Kidney epithelial cell (primary cell): ENCODE measurements at regions not wholly inside any gene's neighbourhood (a gene's known extent, or its start where the extent isn't known, plus 50 kb on each side); places are given as distances from the start of the nearest gene placed in this dataset.

Experiments
- DNase-seq: peaks from one replicate; pipeline ENCODE4 v3.0.0-alpha.2; 2010; ENCODE audit warnings: low read depth
- H3K27me3 ChIP-seq: 2 replicates; pipeline ENCODE4 v1.6.0; 2011; ENCODE audit warnings: low read length; ENCODE audit not compliant: control insufficient read depth, insufficient read depth
- H3K36me3 ChIP-seq: 2 replicates; pipeline ENCODE4 v1.5.1; 2011; ENCODE audit warnings: low read length; ENCODE audit not compliant: control insufficient read depth, insufficient read depth
- H3K4me3 ChIP-seq: 2 replicates; pipeline ENCODE4 v1.5.1; 2011; ENCODE audit warnings: low read depth, mild to moderate bottlenecking, control low read depth, low read length
- CTCF ChIP-seq: IDR thresholded peaks from 2 replicates; pipeline ENCODE4 v1.5.1; 2011; ENCODE audit warnings: mild to moderate bottlenecking, moderate library complexity, low read length, control low read depth, inconsistent platforms; ENCODE audit not compliant: insufficient read depth, poor library complexity, severe bottlenecking

DNA sequence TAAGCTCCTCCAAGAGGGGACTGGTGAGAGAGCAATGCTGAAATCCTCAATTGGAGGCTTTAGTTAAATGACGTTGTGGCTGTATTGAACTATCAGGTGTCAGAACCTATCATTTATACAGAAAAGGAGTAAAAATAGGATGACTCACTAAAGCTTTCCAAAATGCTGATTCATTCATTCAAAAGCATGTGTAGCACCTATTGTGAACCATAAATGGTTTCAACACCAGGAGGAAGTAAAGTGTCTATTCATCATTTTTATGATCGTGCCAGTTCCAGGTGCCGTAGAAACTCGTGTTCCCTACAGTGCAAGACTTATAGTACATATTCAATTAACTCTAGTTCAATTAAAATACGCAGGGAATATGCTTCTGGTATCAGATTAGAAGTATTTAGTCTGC is 66.5 kb upstream of the ARRDC4 start:
- TF ChIP-seq CTCF: no peak
- no peak for DNase-seq
- Histone ChIP-seq H3K36me3 (no peaks in the 10 kb centered on the region), H3K27me3 (no peaks in the 10 kb centered on the region), H3K4me3 (no peak overlapping the region)

GRCh38 chr15:97899981-97900380 is 60.5 kb upstream of the ARRDC4 start:
- no peak for DNase-seq
- no peak overlapping the region for H3K4me3 ChIP-seq
- TF ChIP-seq CTCF: no peak
- no peaks in the 10 kb centered on the region for H3K36me3 ChIP-seq
- H3K27me3 ChIP-seq: peaks cover 3% of the 10 kb centered on the region

GRCh38 chr15:97902140-97902780 is 58.2 kb upstream of the ARRDC4 start:
- no peak for TF ChIP-seq CTCF
- DNase-seq: peak; percentile 9
- Histone ChIP-seq H3K4me3 (no peak overlapping the region), H3K27me3 (peaks cover 6% of the 10 kb centered on the region), H3K36me3 (no peaks in the 10 kb centered on the region)

DNA sequence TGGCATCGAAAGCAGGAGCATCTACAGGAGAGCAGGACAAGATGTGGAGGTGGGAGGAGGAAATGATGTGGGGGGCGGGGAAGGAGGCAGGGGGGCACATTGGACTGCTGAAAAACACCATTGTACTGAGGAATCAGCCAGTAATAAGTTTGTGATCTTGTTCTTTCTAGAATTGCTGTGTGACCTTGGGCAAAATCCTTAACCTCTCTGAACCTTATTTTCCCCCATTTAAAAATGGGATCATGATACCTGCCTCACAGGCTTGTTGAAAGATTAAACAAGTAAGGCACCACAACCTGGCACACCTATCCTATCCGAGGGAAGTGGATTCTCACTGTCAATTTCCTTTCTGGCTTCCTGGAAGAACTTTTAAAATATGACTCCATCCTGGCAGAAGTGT is 56.9 kb upstream of the ARRDC4 start:
- Histone ChIP-seq H3K27me3 (peaks cover 6% of the 10 kb centered on the region), H3K36me3 (no peaks in the 10 kb centered on the region), H3K4me3 (no peak overlapping the region)
- DNase-seq: no peak
- TF ChIP-seq CTCF: no peak

- peak; percentile 67 for TF ChIP-seq CTCF
- Histone ChIP-seq H3K27me3 (peaks cover 6% of the 10 kb centered on the region), H3K4me3 (no peak overlapping the region), H3K36me3 (no peaks in the 10 kb centered on the region)
- peak; percentile 16 for DNase-seq
Measured at GRCh38 chr15:97903971-97904572, 56.4 kb upstream of the ARRDC4 start.

GRCh38 chr15:97909291-97909891 is 51.1 kb upstream of the ARRDC4 start:
- DNase-seq: peak; percentile 5
- Histone ChIP-seq H3K27me3 (peaks cover 4% of the 10 kb centered on the region), H3K36me3 (no peaks in the 10 kb centered on the region), H3K4me3 (no peak overlapping the region)
- peak; percentile 97 for TF ChIP-seq CTCF
